ENCODE measurements at regions not wholly inside any gene's neighbourhood (a gene's known extent, or its start where the extent isn't known, plus 50 kb on each side); places are given as distances from the start of the nearest gene placed in this dataset.

GRCh38 chr16:80142940-80143339 is 397.9 kb upstream of the DYNLRB2 start:
- no peak for TF ChIP-seq TARDBP (IDR thresholded peaks at IDR 0.05)
- TF ChIP-seq FOXK2 (IDR thresholded peaks at IDR 0.05) = no peak
- no peak for TF ChIP-seq ELF4 (IDR thresholded peaks at IDR 0.05)
- TF ChIP-seq FOXA1 (IDR thresholded peaks at IDR 0.05) = no peak
- no peak for TF ChIP-seq FOXM1 (IDR thresholded peaks at IDR 0.05; ENCODE audit: borderline replicate concordance)
- no peak for TF ChIP-seq NFRKB (IDR thresholded peaks at IDR 0.05)
- TF ChIP-seq LEF1 (IDR thresholded peaks at IDR 0.05; ENCODE audit: borderline replicate concordance) = no peak
- no peak for TF ChIP-seq ZNF384 (IDR thresholded peaks at IDR 0.05)
- no peak for TF ChIP-seq HDGF (IDR thresholded peaks at IDR 0.05; ENCODE audit: borderline replicate concordance)
- no peak for TF ChIP-seq L3MBTL2 (conservative IDR thresholded peaks at IDR 0.05)
- TF ChIP-seq CTBP1 (IDR thresholded peaks at IDR 0.05; ENCODE audit: borderline replicate concordance) = no peak
- no peak for TF ChIP-seq SP1 (IDR thresholded peaks at IDR 0.05)
- TF ChIP-seq ARNT (IDR thresholded peaks at IDR 0.05) = no peak
- no peak for TF ChIP-seq PKNOX1 (IDR thresholded peaks at IDR 0.05)
- TF ChIP-seq BHLHE40 (IDR thresholded peaks at IDR 0.05; ENCODE audit: borderline replicate concordance) = no peak
- no peak for TF ChIP-seq SUZ12 (IDR thresholded peaks at IDR 0.05)
- POLR2A ChIA-PET = no interaction called here
- DNase-seq (ENCODE audit: extremely low spot score) = no peak
- CTCF ChIA-PET = no interaction called here

- no peak for DNase-seq (ENCODE audit: extremely low spot score)
- CTCF ChIA-PET = no interaction called here
- POLR2A ChIA-PET = no interaction called here
- TF ChIP-seq ZNF384 (IDR thresholded peaks at IDR 0.05) (no peak), LEF1 (IDR thresholded peaks at IDR 0.05; ENCODE audit: borderline replicate concordance) (no peak), L3MBTL2 (conservative IDR thresholded peaks at IDR 0.05) (no peak), ELF4 (IDR thresholded peaks at IDR 0.05) (no peak), FOXK2 (IDR thresholded peaks at IDR 0.05) (no peak), ARNT (IDR thresholded peaks at IDR 0.05) (no peak), PKNOX1 (IDR thresholded peaks at IDR 0.05) (no peak), SP1 (IDR thresholded peaks at IDR 0.05) (no peak), FOXA1 (IDR thresholded peaks at IDR 0.05) (no peak), SUZ12 (IDR thresholded peaks at IDR 0.05) (no peak), BHLHE40 (IDR thresholded peaks at IDR 0.05; ENCODE audit: borderline replicate concordance) (no peak), HDGF (IDR thresholded peaks at IDR 0.05; ENCODE audit: borderline replicate concordance) (no peak), FOXM1 (IDR thresholded peaks at IDR 0.05; ENCODE audit: borderline replicate concordance) (no peak), TARDBP (IDR thresholded peaks at IDR 0.05) (no peak), NFRKB (IDR thresholded peaks at IDR 0.05) (no peak), CTBP1 (IDR thresholded peaks at IDR 0.05; ENCODE audit: borderline replicate concordance) (no peak)
Observed at GRCh38 chr16:80142281-80142680, 398.5 kb upstream of the DYNLRB2 start.

- ChIA-PET CTCF (no interaction called here), POLR2A (no interaction called here)
- TF ChIP-seq TARDBP (IDR thresholded peaks at IDR 0.05) (no peak), ARNT (IDR thresholded peaks at IDR 0.05) (no peak), PKNOX1 (IDR thresholded peaks at IDR 0.05) (no peak), HDGF (IDR thresholded peaks at IDR 0.05; ENCODE audit: borderline replicate concordance) (no peak), ZNF384 (IDR thresholded peaks at IDR 0.05) (no peak), L3MBTL2 (conservative IDR thresholded peaks at IDR 0.05) (no peak), LEF1 (IDR thresholded peaks at IDR 0.05; ENCODE audit: borderline replicate concordance) (no peak), SUZ12 (IDR thresholded peaks at IDR 0.05) (no peak), FOXA1 (IDR thresholded peaks at IDR 0.05) (no peak), SP1 (IDR thresholded peaks at IDR 0.05) (no peak), BHLHE40 (IDR thresholded peaks at IDR 0.05; ENCODE audit: borderline replicate concordance) (no peak), NFRKB (IDR thresholded peaks at IDR 0.05) (no peak), FOXM1 (IDR thresholded peaks at IDR 0.05; ENCODE audit: borderline replicate concordance) (no peak), ELF4 (IDR thresholded peaks at IDR 0.05) (no peak), FOXK2 (IDR thresholded peaks at IDR 0.05) (no peak), CTBP1 (IDR thresholded peaks at IDR 0.05; ENCODE audit: borderline replicate concordance) (no peak)
- DNase-seq (ENCODE audit: extremely low spot score) = no peak
Observed at GRCh38 chr16:80129791-80130190, 411.0 kb upstream of the DYNLRB2 start.

- ChIA-PET POLR2A (no interaction called here), CTCF (no interaction called here)
- TF ChIP-seq SUZ12 (IDR thresholded peaks at IDR 0.05) (no peak), PKNOX1 (IDR thresholded peaks at IDR 0.05) (no peak), FOXK2 (IDR thresholded peaks at IDR 0.05) (no peak), HDGF (IDR thresholded peaks at IDR 0.05; ENCODE audit: borderline replicate concordance) (no peak)
- no peak for DNase-seq (ENCODE audit: extremely low spot score)
Observed at GRCh38 chr16:80125677-80126076, 415.1 kb upstream of the DYNLRB2 start.

GRCh38 chr16:80123189-80123588 is 417.6 kb upstream of the DYNLRB2 start:
- TF ChIP-seq CTBP1 (IDR thresholded peaks at IDR 0.05; ENCODE audit: borderline replicate concordance) = no peak
- TF ChIP-seq PKNOX1 (IDR thresholded peaks at IDR 0.05) = no peak
- ChIA-PET POLR2A (no interaction called here), CTCF (no interaction called here)
- no peak for DNase-seq (ENCODE audit: extremely low spot score)
